Colonic mucosa (tissue), 4 donors: ENCODE measurements at regions not wholly inside any gene's neighbourhood (a gene's known extent, or its start where the extent isn't known, plus 50 kb on each side); places are given as distances from the start of the nearest gene placed in this dataset.

Experiments
- DNase-seq: peaks from one replicate; pipeline ENCODE4 v3.0.0-alpha.2; 2020
- H3K27ac ChIP-seq: fragments of 200-600 bp; one replicate; pipeline ENCODE4 v1.8.0; 2021
- H3K27me3 ChIP-seq: fragments of 200-600 bp; one replicate; pipeline ENCODE4 v1.8.0; 2021
- H3K36me3 ChIP-seq: fragments of 200-600 bp; one replicate; pipeline ENCODE4 v1.8.0; 2021
- H3K4me1 ChIP-seq: fragments of 200-600 bp; one replicate; pipeline ENCODE4 v1.8.0; 2021; ENCODE audit warnings: mild to moderate bottlenecking
- H3K4me3 ChIP-seq: fragments of 200-600 bp; one replicate; pipeline ENCODE4 v1.8.0; 2021
- H3K9ac ChIP-seq, 2 donors: one replicate each; pipeline ENCODE4 v1.7.0; 2013; ENCODE audit warnings: control low read depth in 2 of 2, low read depth in 2 of 2, low read length in 2 of 2
- H3K9me3 ChIP-seq: fragments of 200-600 bp; one replicate; pipeline ENCODE4 v1.8.0; 2021
- intact Hi-C: fragments of 100-400 bp; cut with DNase I; formaldehyde crosslinking; loops from one replicate; pipeline ENCODE4 v1.14.1; 2022
- TF ChIP-seq, protein P1 (sequence below): fragments of 200-600 bp; IDR thresholded peaks from one replicate; pipeline ENCODE4 v1.8.0; 2022; ENCODE audit warnings: antibody characterized with exemption, mild to moderate bottlenecking
- donor health status: healthy.
- donor health status: DM: no; HTN: no; CAD: no.
- donor health status: DM: no; HTN: no; CAD: no.

DNA sequence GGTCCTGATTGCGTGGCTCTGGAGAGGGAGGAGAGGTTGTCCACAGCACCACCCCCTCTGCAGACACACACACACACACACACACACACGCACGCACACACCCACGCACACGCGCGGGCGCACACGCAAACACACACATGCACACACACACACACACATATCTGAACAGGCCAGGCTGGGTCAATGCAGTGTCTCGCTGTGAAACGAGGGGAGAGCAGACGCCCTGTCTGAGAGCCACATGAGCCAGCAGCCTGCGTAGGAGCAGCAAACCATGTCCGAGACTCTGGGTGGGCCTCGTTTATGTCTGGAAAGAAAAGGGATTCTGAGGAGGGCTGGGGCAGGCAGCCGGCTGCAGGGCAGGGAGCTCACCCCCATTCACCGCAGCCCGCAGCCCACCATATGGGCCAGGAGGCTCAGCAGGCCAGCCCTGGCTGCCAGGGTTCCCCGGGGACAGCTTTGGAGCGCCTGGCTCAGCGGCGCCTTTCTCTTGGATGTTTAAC lies 93.3 kb upstream of the TNRC6C start:
- no peak overlapping the region for H3K27ac ChIP-seq

DNA sequence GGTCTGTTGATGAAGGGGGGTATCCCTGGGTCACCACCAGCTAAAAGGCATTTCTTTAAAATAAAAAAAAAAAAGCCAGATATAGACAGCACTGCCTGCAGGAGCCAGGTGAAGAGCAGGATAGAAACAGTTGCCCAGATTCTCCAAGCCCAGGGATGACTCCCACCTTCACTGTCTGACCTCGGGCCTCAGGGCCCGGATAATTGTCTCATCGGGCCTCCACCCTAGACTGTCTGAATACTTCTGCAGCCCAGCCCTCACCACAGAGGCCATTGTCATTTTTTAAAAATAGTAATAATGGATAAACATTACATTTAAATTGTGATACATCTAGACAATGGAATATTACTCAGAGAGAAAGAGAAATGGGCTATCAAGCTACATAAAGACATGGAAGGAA lies 92.8 kb upstream of the TNRC6C start:
- Histone ChIP-seq H3K9me3 (no peaks in the 10 kb centered on the region), H3K9ac (no peak overlapping the region), H3K27me3 (no peaks in the 10 kb centered on the region), H3K27ac (no peak overlapping the region), H3K36me3 (no peaks in the 10 kb centered on the region), H3K4me3 (no peak overlapping the region), H3K4me1 (peaks cover 13% of the 10 kb centered on the region)
- intact Hi-C loops, result no loop called here
- no peak for DNase-seq
- TF ChIP-seq, protein P1, sequence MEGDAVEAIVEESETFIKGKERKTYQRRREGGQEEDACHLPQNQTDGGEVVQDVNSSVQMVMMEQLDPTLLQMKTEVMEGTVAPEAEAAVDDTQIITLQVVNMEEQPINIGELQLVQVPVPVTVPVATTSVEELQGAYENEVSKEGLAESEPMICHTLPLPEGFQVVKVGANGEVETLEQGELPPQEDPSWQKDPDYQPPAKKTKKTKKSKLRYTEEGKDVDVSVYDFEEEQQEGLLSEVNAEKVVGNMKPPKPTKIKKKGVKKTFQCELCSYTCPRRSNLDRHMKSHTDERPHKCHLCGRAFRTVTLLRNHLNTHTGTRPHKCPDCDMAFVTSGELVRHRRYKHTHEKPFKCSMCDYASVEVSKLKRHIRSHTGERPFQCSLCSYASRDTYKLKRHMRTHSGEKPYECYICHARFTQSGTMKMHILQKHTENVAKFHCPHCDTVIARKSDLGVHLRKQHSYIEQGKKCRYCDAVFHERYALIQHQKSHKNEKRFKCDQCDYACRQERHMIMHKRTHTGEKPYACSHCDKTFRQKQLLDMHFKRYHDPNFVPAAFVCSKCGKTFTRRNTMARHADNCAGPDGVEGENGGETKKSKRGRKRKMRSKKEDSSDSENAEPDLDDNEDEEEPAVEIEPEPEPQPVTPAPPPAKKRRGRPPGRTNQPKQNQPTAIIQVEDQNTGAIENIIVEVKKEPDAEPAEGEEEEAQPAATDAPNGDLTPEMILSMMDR, result no peak

More for the DNA sequence above, 93.3 kb upstream of the TNRC6C start:
- no peaks in the 10 kb centered on the region for H3K9me3 ChIP-seq
- no peaks in the 10 kb centered on the region for H3K36me3 ChIP-seq
- intact Hi-C loops, result no loop called here
- TF ChIP-seq, protein P1, result no peak
- H3K9ac ChIP-seq, result no peak overlapping the region
- DNase-seq, result no peak
- H3K4me3 ChIP-seq, result no peak overlapping the region
- H3K27me3 ChIP-seq, result no peaks in the 10 kb centered on the region
- peaks cover 13% of the 10 kb centered on the region for H3K4me1 ChIP-seq

DNA sequence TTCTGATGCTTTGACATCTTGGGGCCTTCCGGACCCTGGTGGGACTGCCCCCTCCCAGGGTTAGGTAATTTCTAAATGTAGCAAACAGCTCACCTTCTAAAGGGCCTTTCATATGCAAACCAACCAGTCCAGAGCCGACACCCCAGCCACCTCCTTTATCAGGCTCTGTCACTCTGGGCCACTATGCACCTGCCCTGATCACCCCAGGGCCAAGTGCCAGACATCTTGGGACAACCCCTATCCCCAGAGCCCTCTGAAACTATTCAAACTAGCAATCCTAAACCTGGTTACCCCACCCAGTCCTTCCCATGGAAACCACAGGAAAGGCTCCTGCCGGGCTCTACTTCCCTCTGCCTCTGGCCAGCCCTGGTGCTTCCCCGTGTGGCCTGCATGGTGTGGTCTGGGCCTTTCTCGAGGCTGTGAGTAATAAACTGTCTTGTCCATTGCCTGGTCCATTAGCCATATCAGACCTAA lies 91.2 kb upstream of the TNRC6C start:
- Histone ChIP-seq H3K9ac (no peak overlapping the region), H3K27ac (no peak overlapping the region), H3K9me3 (no peaks in the 10 kb centered on the region), H3K4me1 (peaks cover 13% of the 10 kb centered on the region), H3K27me3 (no peaks in the 10 kb centered on the region), H3K4me3 (no peak overlapping the region), H3K36me3 (no peaks in the 10 kb centered on the region)
- TF ChIP-seq, protein P1, result no peak
- DNase-seq, result no peak
- intact Hi-C loops, result no loop called here

DNA sequence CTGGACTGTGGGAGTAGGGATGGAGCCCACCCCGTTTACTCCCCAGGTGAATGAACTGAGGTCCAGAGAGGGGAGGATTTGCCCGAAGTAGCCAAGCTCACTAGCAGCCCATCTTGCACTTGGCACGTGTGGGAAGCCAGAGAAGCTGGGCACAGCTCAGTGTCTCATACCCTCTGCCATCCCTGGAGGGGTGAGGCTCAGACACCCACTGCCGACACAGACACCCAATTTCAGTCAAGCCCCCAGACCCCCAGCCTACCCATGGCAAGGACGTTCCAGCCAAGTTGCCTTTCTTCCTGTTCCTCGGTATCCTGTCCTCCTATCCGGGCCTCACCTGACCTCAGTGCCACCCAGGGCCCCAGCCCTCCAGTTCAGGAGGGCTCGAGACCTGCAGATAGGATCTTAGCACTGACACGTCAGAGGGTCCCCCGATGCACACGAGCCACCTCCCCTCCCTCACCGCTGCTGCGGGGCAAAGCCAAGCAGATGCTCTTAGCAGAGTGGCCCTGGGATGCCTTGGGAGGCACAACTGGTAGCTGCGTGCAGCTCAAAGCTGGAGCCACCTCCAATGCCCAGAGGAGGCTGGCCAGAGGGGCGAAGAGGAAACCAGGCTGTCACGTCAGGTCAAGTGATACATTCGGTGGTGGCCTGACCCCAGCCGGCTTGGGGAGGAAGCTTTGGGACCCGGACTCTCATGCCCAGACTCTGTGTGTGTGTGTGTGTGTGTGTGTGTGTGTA lies 90.4 kb upstream of the TNRC6C start:
- intact Hi-C loops, result no loop called here
- Histone ChIP-seq H3K4me1 (peaks cover 12% of the 10 kb centered on the region), H3K27ac (no peak overlapping the region), H3K36me3 (no peaks in the 10 kb centered on the region), H3K9me3 (no peaks in the 10 kb centered on the region), H3K27me3 (no peaks in the 10 kb centered on the region), H3K4me3 (no peak overlapping the region), H3K9ac (no peak overlapping the region)
- DNase-seq, result no peak
- TF ChIP-seq, protein P1, result no peak

DNA sequence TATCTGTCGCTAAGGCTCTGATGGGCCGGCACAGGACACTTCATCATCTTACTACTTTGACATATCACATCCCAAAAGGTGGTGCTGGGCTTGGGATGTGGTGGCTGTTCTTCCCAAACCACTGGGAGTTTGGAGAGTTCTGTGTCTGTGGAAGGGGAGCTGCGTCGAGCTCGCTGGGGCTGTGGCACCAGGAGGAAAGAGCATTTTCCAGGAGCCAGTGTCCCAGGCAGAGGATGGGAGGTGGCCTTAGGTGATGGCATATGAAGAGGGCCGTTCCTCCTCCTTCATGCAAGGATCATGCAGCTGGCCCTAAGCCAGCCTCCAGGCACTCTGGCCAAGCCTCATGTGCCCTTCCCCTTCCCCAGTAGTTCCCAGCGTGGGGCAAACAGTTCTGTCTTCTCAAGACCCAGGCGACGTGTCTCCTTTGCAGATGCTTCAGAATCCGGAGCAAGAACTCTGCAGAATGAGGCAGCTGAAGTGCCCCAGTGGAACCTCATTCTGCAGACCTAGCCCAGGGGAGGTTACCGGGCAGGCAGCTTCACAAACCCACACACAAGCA lies 89.4 kb upstream of the TNRC6C start:
- intact Hi-C loops, result no loop called here
- Histone ChIP-seq H3K4me3 (no peak overlapping the region), H3K27me3 (no peaks in the 10 kb centered on the region), H3K27ac (no peak overlapping the region), H3K9ac (no peak overlapping the region), H3K4me1 (peaks cover 5% of the 10 kb centered on the region), H3K9me3 (no peaks in the 10 kb centered on the region), H3K36me3 (no peaks in the 10 kb centered on the region)
- no peak for DNase-seq
- TF ChIP-seq, protein P1, result no peak
